Ovary (tissue), 3 donors: ENCODE measurements at regions not wholly inside any gene's neighbourhood (a gene's known extent, or its start where the extent isn't known, plus 50 kb on each side); places are given as distances from the start of the nearest gene placed in this dataset.

Experiments used
- CTCF ChIP-seq, 3 donors: fragments of 450-650 bp in 2 of 3; fragments of 200-600 bp in 1 of 3; IDR thresholded peaks; one replicate each; pipeline versions ENCODE4 v1.5.1 to v1.8.0; 2016 to 2022; ENCODE audit warnings: antibody characterized with exemption in 3 of 3, mild to moderate bottlenecking in 1 of 3
- EP300 ChIP-seq: sonication (generic); formaldehyde crosslinking; IDR thresholded peaks from one replicate; pipeline ENCODE4 v1.6.1; 2017; ENCODE audit warnings: antibody characterized with exemption
- POLR2A ChIP-seq: fragments of 450-650 bp; IDR thresholded peaks from one replicate; pipeline ENCODE4 v1.6.1; 2017; ENCODE audit warnings: antibody characterized with exemption, mild to moderate bottlenecking, moderate library complexity
- donor health status: DM: no; HTN: no; CAD: no.

DNA sequence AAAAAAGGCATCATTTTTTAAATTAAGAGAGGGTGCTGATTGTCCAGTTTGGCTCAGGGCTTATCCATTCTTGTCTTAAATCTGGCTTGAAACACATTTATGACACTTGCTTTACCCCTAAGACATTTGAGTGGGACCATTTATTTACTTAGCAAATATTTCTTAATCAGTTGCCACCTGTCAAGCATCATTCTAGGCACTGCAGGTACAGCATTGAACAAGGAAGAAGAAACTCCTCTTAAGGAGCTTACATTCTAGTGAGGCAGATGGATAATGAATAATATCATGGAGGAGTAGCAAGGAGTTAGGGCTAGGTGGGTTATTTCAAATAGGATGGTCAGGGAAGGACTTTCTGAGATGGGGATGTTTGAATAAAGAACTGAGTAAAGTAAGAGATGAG is 189.8 kb downstream of the UTRN start:
- no peak for TF ChIP-seq CTCF (IDR thresholded peaks at IDR 0.05)
- no peak for TF ChIP-seq POLR2A
- TF ChIP-seq EP300, result no peak
